ENCODE measurements at regions not wholly inside any gene's neighbourhood (a gene's known extent, or its start where the extent isn't known, plus 50 kb on each side); places are given as distances from the start of the nearest gene placed in this dataset.

DNA sequence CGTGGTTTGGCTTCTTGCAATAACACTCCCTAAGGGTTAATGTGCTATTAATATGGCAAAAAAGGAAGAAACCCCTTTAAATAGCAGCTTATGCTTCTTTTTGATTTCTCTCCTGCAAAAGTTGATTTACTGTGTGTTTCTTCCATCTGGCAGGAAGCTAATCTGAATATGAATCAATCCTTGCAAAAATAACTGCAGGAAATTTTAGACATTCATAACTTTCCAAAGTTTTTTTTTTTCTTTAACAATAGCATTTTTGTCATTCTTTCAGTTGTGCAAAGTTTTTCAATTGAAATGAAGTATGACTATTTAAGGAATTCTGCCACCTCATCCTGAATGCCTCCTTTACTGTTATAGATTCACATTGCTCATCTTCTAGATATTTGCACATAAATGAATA is 115.6 kb downstream of the SPANXA1 start:
- Histone ChIP-seq H3K4me3 (ENCODE audit: low read depth in 2 of 2, low read length in 2 of 2) (no peak overlapping the region), H3K9me3 (ENCODE audit: control insufficient read depth, insufficient read depth, low read depth, low read length) (no peaks in the 10 kb centered on the region), H3K36me3 (ENCODE audit: control insufficient read depth, insufficient read depth, low read length) (no peaks in the 10 kb centered on the region), H3K27me3 (ENCODE audit: control insufficient read depth, insufficient read depth, low read length) (no peaks in the 10 kb centered on the region), H3K27ac (ENCODE audit: low read length) (no peak overlapping the region), H3K4me1 (ENCODE audit: control insufficient read depth, insufficient read depth, low read length) (no peaks in the 10 kb centered on the region)
- intact Hi-C loops (cut with micrococcal nuclease; ENCODE audit: unreplicated experiment) = no loop called here
- no peak for DNase-seq (ENCODE audit: low read depth, low spot score)
- POLR2A ChIA-PET = interaction anchor here (0.7 kb wide), 1 partner anchor 53 kb away, joined by 4 read pairs; no protein-coding TSS in a partner anchor
- BruUV-seq (replicated peaks) = no TSS peak
- CTCF ChIA-PET = no interaction called here
- TF ChIP-seq POLR2AphosphoS5 (IDR thresholded peaks at IDR 0.05; ENCODE audit: low read depth, low read length) (no peak), SIN3A (IDR thresholded peaks at IDR 0.05; ENCODE audit: borderline replicate concordance, insufficient read depth, low read depth, low read length) (no peak), TCF7L2 (IDR thresholded peaks at IDR 0.05; ENCODE audit: low read depth, low read length) (no peak)
- TF ChIP-seq, protein P1, sequence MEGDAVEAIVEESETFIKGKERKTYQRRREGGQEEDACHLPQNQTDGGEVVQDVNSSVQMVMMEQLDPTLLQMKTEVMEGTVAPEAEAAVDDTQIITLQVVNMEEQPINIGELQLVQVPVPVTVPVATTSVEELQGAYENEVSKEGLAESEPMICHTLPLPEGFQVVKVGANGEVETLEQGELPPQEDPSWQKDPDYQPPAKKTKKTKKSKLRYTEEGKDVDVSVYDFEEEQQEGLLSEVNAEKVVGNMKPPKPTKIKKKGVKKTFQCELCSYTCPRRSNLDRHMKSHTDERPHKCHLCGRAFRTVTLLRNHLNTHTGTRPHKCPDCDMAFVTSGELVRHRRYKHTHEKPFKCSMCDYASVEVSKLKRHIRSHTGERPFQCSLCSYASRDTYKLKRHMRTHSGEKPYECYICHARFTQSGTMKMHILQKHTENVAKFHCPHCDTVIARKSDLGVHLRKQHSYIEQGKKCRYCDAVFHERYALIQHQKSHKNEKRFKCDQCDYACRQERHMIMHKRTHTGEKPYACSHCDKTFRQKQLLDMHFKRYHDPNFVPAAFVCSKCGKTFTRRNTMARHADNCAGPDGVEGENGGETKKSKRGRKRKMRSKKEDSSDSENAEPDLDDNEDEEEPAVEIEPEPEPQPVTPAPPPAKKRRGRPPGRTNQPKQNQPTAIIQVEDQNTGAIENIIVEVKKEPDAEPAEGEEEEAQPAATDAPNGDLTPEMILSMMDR (IDR thresholded peaks at IDR 0.05) = no peak
- TF ChIP-seq, protein P2, sequence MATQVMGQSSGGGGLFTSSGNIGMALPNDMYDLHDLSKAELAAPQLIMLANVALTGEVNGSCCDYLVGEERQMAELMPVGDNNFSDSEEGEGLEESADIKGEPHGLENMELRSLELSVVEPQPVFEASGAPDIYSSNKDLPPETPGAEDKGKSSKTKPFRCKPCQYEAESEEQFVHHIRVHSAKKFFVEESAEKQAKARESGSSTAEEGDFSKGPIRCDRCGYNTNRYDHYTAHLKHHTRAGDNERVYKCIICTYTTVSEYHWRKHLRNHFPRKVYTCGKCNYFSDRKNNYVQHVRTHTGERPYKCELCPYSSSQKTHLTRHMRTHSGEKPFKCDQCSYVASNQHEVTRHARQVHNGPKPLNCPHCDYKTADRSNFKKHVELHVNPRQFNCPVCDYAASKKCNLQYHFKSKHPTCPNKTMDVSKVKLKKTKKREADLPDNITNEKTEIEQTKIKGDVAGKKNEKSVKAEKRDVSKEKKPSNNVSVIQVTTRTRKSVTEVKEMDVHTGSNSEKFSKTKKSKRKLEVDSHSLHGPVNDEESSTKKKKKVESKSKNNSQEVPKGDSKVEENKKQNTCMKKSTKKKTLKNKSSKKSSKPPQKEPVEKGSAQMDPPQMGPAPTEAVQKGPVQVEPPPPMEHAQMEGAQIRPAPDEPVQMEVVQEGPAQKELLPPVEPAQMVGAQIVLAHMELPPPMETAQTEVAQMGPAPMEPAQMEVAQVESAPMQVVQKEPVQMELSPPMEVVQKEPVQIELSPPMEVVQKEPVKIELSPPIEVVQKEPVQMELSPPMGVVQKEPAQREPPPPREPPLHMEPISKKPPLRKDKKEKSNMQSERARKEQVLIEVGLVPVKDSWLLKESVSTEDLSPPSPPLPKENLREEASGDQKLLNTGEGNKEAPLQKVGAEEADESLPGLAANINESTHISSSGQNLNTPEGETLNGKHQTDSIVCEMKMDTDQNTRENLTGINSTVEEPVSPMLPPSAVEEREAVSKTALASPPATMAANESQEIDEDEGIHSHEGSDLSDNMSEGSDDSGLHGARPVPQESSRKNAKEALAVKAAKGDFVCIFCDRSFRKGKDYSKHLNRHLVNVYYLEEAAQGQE (IDR thresholded peaks at IDR 0.05; ENCODE audit: insufficient read depth in 1 of 2, low read depth in 2 of 2, low read length in 1 of 2) = no peak
- in situ Hi-C loops (cut with HindIII; ENCODE audit: low pct_unique_long_range_greater_than_20kb, low sequenced_read_pairs) = no loop called here
- ATAC-seq = no peak

DNA sequence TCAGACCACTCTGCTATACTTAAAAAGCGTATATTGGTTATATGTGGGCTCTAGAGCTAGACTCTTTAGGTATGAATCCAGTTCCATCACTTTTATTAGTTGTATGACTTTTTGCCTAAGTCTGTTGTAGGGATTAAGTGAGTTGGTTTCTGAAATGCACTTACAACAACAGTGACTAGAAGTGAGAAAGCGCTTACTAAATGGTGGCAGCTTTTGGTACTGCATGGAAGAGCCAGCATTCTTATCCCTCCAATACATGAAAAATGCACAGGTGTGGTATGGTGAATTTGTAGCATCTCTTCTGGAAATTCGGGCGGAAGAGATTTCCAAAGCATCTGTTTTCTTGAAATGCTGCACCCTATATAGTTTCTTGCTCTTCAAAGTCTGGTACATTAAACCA is 117.1 kb downstream of the SPANXA1 start:
- TF ChIP-seq, protein P1 (IDR thresholded peaks at IDR 0.05) = peak; percentile 22; the same call in 1 of the 2 replicates
- TF ChIP-seq SIN3A (IDR thresholded peaks at IDR 0.05; ENCODE audit: borderline replicate concordance, insufficient read depth, low read depth, low read length) = no peak
- H3K9me3 ChIP-seq (ENCODE audit: control insufficient read depth, insufficient read depth, low read depth, low read length) = no peaks in the 10 kb centered on the region
- CTCF ChIA-PET = no interaction called here
- no TSS peak for BruUV-seq (replicated peaks)
- in situ Hi-C loops (cut with HindIII; ENCODE audit: low pct_unique_long_range_greater_than_20kb, low sequenced_read_pairs) = no loop called here
- no peaks in the 10 kb centered on the region for H3K4me1 ChIP-seq (ENCODE audit: control insufficient read depth, insufficient read depth, low read length)
- H3K27ac ChIP-seq (ENCODE audit: low read length) = no peak overlapping the region
- no peak for ATAC-seq
- intact Hi-C loops (cut with micrococcal nuclease; ENCODE audit: unreplicated experiment) = no loop called here
- DNase-seq (ENCODE audit: low read depth, low spot score) = no peak
- H3K27me3 ChIP-seq (ENCODE audit: control insufficient read depth, insufficient read depth, low read length) = no peaks in the 10 kb centered on the region
- POLR2A ChIA-PET = no interaction called here
- no peaks in the 10 kb centered on the region for H3K36me3 ChIP-seq (ENCODE audit: control insufficient read depth, insufficient read depth, low read length)
- no peak overlapping the region for H3K4me3 ChIP-seq (ENCODE audit: low read depth in 2 of 2, low read length in 2 of 2)

Data from Panc1 (cell line).